GM13976 (cell line): ENCODE measurements at regions not wholly inside any gene's neighbourhood (a gene's known extent, or its start where the extent isn't known, plus 50 kb on each side); places are given as distances from the start of the nearest gene placed in this dataset.

Source experiments
- DNase-seq: peaks from one replicate; pipeline ENCODE4 v3.0.0; 2012; ENCODE audit warnings: low spot score
- CTCF ChIP-seq: IDR thresholded peaks from 2 replicates; pipeline ENCODE4 v1.5.1; 2012; ENCODE audit warnings: borderline replicate concordance, mild to moderate bottlenecking; ENCODE audit not compliant: insufficient read depth; ENCODE audit errors: extremely low read depth, missing control alignments, control extremely low read depth
- in situ Hi-C: fragments of 300-500 bp; cut with MboI; formaldehyde crosslinking; loops from one replicate; pipeline ENCODE4 v1.12.0; 2022; ENCODE audit warnings: low sequenced_read_pairs, mixed read lengths, inconsistent platforms; ENCODE audit not compliant: unreplicated experiment

GRCh38 chr17:72501404-72502370 is 380.9 kb downstream of the SOX9 start:
- in situ Hi-C loops, result no loop called here
- DNase-seq, result no peak
- TF ChIP-seq CTCF, result no peak

DNA sequence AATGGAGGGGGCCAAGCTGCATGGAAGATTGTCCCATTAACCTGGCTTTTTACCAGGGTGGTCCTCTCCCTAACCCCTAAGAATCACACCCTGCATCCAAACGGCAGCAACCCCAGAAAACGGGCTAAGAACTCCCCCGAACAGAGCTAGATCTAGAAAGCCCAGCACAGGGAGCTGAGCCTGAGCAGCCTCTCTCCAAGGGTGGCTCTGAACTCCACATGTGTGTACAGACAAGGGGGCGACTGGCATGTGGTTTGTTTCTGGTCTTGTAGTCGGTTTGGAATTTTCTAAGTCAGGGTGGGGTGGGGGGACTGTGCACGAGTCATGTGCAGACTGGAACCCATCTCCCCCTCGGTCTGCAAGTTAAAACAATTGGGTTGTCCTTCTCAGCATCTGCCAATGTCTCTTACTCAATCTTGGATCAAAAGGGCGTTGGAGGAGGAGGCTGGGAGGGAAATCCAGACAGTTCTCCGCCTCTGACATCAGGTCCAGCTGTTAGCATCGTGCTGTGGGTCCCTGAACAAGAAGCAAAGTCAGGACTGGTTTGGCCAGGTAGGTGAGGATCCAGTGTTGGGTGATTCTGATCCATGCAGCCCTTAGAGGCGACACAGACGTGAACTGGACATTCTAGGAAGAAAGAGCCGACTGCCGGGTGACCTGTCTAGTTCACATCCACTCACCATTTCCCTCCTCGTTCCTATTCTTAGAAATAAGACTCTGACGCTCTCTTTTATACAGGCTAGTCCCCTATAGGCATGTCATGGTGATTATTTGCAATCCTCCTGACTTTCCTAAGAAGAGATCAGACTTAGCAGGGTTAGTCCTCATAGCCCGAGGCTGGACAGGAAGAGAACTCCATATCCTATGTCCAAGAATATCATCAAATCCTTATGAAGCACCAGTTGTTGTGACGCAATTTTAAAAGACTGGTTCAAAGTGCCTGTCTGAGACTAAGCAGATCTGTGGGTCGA is 381.8 kb downstream of the SOX9 start:
- in situ Hi-C loops, result no loop called here
- DNase-seq, result no peak
- no peak for TF ChIP-seq CTCF

DNA sequence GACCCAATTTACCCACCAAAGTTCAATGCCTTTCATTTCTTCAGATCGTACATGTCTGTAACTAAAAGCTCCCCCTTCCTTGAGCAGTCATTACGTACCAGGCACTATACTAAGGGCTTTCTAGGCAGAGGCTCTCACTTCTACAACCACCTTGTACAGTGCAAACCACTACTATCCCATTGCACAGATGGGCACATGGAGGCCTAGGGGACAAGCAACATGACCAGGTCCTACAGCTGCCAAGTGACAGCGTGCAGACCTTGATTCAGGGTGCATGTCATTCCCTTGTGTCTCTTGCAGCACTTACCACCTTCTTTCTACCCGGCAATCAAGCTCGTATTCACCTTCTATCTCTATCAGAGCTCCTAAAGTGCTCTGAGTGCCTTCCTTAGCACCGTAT is 382.7 kb downstream of the SOX9 start:
- in situ Hi-C loops, result no loop called here
- TF ChIP-seq CTCF, result no peak
- DNase-seq, result no peak

DNA sequence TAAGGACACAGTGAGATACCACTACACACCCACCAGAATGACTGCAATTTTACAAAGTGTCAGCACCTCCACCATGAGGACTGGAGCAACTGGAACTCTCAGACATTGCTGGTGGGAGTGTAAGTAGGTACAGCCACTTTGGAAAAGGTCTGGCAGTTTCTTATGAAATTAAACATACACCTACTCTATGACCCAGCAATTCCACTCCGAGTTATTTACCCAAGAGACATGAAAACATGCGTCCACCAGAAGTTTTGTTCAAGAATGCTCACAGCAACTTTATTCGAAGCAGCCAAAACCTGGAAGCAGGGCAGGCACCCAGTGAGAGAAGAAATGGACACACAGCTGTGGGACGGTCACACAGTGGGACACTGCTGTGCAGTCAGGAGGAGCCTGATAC is 384.0 kb downstream of the SOX9 start:
- no peak for TF ChIP-seq CTCF
- in situ Hi-C loops, result no loop called here
- no peak for DNase-seq

DNA sequence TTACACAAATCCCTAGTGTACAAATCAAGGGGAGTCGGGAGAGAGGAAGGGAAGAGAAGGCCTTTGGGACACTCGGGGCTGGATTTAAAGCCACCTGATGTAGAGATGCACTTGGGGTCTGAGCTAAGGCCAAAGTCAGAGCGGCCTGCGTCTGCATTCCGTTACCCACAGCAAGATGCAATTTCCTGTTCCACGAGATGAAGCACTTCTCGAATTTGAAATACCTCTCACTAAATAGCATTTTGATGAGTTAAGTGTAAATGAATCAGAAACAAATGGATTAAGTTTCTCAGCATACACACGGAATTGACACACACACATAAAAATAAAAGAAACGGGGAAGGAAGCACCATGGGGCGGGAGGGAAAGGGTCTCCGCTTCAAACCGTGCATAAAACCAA is 386.0 kb downstream of the SOX9 start:
- in situ Hi-C loops, result no loop called here
- no peak for DNase-seq
- TF ChIP-seq CTCF, result no peak

- in situ Hi-C loops, result no loop called here
- TF ChIP-seq CTCF, result no peak
- no peak for DNase-seq
These were observed 386.6 kb downstream of the SOX9 start for GRCh38 chr17:72507370-72507769.
